SK-N-SH (cell line): ENCODE measurements at regions not wholly inside any gene's neighbourhood (a gene's known extent, or its start where the extent isn't known, plus 50 kb on each side); places are given as distances from the start of the nearest gene placed in this dataset.

Experiments
- CTCF ChIA-PET: fragments of 300-600, 350-600 bp; formaldehyde crosslinking; extraction: SDS; loops from one replicate; lab custom pipeline; 2021; lab: Yijun Ruan, JAX
- POLR2A ChIA-PET: fragments of 350-600 bp; sonication (Branson Sonifier 250); formaldehyde crosslinking; extraction: SDS; loops from one replicate; lab custom pipeline; 2020; ENCODE audit warnings: antibody characterized with exemption, inconsistent platforms; lab: Yijun Ruan, JAX
- DNase-seq: peaks from one replicate; pipeline ENCODE4 v3.0.0; 2012
- H2AFZ ChIP-seq: fragments of 200-600 bp; sonication (generic); 2 replicates; pipeline ENCODE4 v1.8.1; 2016; ENCODE audit warnings: antibody characterized with exemption, mild to moderate bottlenecking, low read depth
- H3F3A ChIP-seq: fragments of 200-600 bp; sonication (generic); replicated peaks from 2 replicates; pipeline ENCODE3; 2016; ENCODE audit warnings: antibody characterized with exemption, mild to moderate bottlenecking; ENCODE audit not compliant: insufficient read depth
- H3K27ac ChIP-seq, 2 experiments: fragments of 200-500 bp in 1 of 2; fragments of 200-600 bp in 1 of 2; sonication (Bioruptor generic) in 1 of 2; sonication (generic), shearing (Covaris generic) in 1 of 2; 2 replicates each; pipeline versions ENCODE4 v1.5.1 to v1.6.1; 2014 to 2016; ENCODE audit warnings: low read depth in 2 of 2, inconsistent platforms in 1 of 2, low read length in 1 of 2, mild to moderate bottlenecking in 1 of 2, mixed read lengths in 1 of 2
- H3K27me3 ChIP-seq: fragments of 200-600 bp; sonication (generic), shearing (Covaris generic); 2 replicates; pipeline ENCODE4 v1.6.1; 2016; ENCODE audit warnings: mixed run types; ENCODE audit not compliant: insufficient read depth
- H3K36me3 ChIP-seq, 2 experiments: fragments of 200-500 bp in 1 of 2; fragments of 200-600 bp in 1 of 2; sonication (Bioruptor generic) in 1 of 2; sonication (generic) in 1 of 2; replicated peaks in 1 of 2; 2 replicates each; pipeline versions ENCODE3 to v1.5.1; 2014 to 2016; ENCODE audit warnings: low read length in 1 of 2, mild to moderate bottlenecking in 1 of 2; ENCODE audit not compliant: insufficient read depth in 2 of 2, control insufficient read depth in 1 of 2
- H3K4me1 ChIP-seq, 2 experiments: fragments of 200-500 bp in 1 of 2; fragments of 200-600 bp in 1 of 2; sonication (Bioruptor generic) in 1 of 2; sonication (generic), shearing (Covaris generic) in 1 of 2; 2 replicates each; pipeline versions ENCODE4 v1.5.1 to v1.6.1; 2014 to 2016; ENCODE audit warnings: low read depth in 1 of 2, low read length in 1 of 2, mixed run types in 1 of 2; ENCODE audit not compliant: insufficient read depth in 2 of 2, control insufficient read depth in 1 of 2
- H3K4me2 ChIP-seq: fragments of 200-600 bp; sonication (generic), shearing (Covaris generic); 2 replicates; pipeline ENCODE4 v1.6.1; 2017; ENCODE audit warnings: mixed run types
- H3K4me3 ChIP-seq, 2 experiments: fragments of 200-500 bp in 1 of 2; fragments of 200-600 bp in 1 of 2; sonication (Bioruptor generic) in 1 of 2; sonication (generic), shearing (Covaris generic) in 1 of 2; 2 replicates each; pipeline versions ENCODE4 v1.5.1 to v1.8.1; 2014 to 2016; ENCODE audit warnings: low read depth in 2 of 2, inconsistent platforms in 1 of 2, low read length in 1 of 2, mild to moderate bottlenecking in 1 of 2, mixed read lengths in 1 of 2, moderate library complexity in 1 of 2
- H3K79me2 ChIP-seq: fragments of 200-600 bp; sonication (generic); 2 replicates; pipeline ENCODE4 v1.8.1; 2017; ENCODE audit warnings: mild to moderate bottlenecking; ENCODE audit not compliant: insufficient read depth
- H3K9ac ChIP-seq: fragments of 200-600 bp; sonication (generic); 2 replicates; pipeline ENCODE4 v1.6.1; 2017; ENCODE audit warnings: mixed run types
- H3K9me2 ChIP-seq: fragments of 200-600 bp; sonication (generic); 2 replicates; pipeline ENCODE4 v1.6.1; 2017; ENCODE audit warnings: mixed run types
- H3K9me3 ChIP-seq: fragments of 200-600 bp; sonication (generic); 2 replicates; pipeline ENCODE4 v1.6.1; 2017; ENCODE audit warnings: mixed run types, mild to moderate bottlenecking, moderate library complexity
- H4K20me1 ChIP-seq: fragments of 200-600 bp; sonication (generic); 2 replicates; pipeline ENCODE4 v1.6.1; 2017; ENCODE audit warnings: mild to moderate bottlenecking, mixed run types; ENCODE audit not compliant: insufficient read depth
- CHD2 ChIP-seq: fragments of 150-350 bp; IDR thresholded peaks from 2 replicates; pipeline ENCODE4 v1.6.1; 2018; ENCODE audit warnings: low read length; ENCODE audit not compliant: partially characterized antibody
- EP300 ChIP-seq, 2 experiments: IDR thresholded peaks; 2 replicates each; pipeline versions ENCODE4 v1.4.0 to v1.6.1; 2012; ENCODE audit warnings: borderline replicate concordance in 1 of 2, low read depth in 1 of 2, low read length in 1 of 2
- EZH2phosphoT487 ChIP-seq: fragments of 200-600 bp; sonication (generic); IDR thresholded peaks from 2 replicates; pipeline ENCODE4 v1.6.1; 2017; ENCODE audit warnings: low read depth, mixed run types, mild to moderate bottlenecking, antibody characterized with exemption, moderate library complexity, borderline replicate concordance
- FOSL2 ChIP-seq: IDR thresholded peaks from 2 replicates; pipeline ENCODE4 v1.4.0; 2012; ENCODE audit warnings: low read depth, mild to moderate bottlenecking, moderate library complexity, borderline replicate concordance
- FOXJ3 ChIP-seq: sonication (generic); formaldehyde crosslinking; IDR thresholded peaks from 2 replicates; pipeline ENCODE4 v1.5.1; 2020; ENCODE audit warnings: mild to moderate bottlenecking, missing genetic modification reagents
- GATA2 ChIP-seq: sonication (generic); formaldehyde crosslinking; IDR thresholded peaks from 2 replicates; pipeline ENCODE4 v1.5.0; 2020; ENCODE audit warnings: mild to moderate bottlenecking, missing genetic modification reagents
- JUND ChIP-seq: IDR thresholded peaks from 2 replicates; pipeline ENCODE4 v1.4.0; 2012
- MXI1 ChIP-seq: IDR thresholded peaks from 2 replicates; pipeline ENCODE4 v1.6.1; 2012; ENCODE audit warnings: mild to moderate bottlenecking, low read depth, low read length, improper control_type of control experiment
- POLR2AphosphoS5 ChIP-seq: IDR thresholded peaks from 2 replicates; pipeline ENCODE4 v1.6.1; 2012; ENCODE audit warnings: low read depth, low read length
- RCOR1 ChIP-seq: fragments of 150-350 bp; IDR thresholded peaks from 2 replicates; pipeline ENCODE4 v1.6.1; 2017; ENCODE audit warnings: antibody characterized with exemption, low read length
- RFX5 ChIP-seq: IDR thresholded peaks from 2 replicates; pipeline ENCODE4 v1.6.1; 2012; ENCODE audit warnings: mild to moderate bottlenecking, improper control_type of control experiment, low read length
- RXRA ChIP-seq: IDR thresholded peaks from 2 replicates; pipeline ENCODE4 v1.4.0; 2012; ENCODE audit warnings: low read depth, mild to moderate bottlenecking, borderline replicate concordance
- TCF12 ChIP-seq: IDR thresholded peaks from 2 replicates; pipeline ENCODE4 v1.4.0; 2012
- TEAD4 ChIP-seq: IDR thresholded peaks from 2 replicates; pipeline ENCODE4 v1.4.0; 2012; ENCODE audit warnings: mild to moderate bottlenecking, borderline replicate concordance; ENCODE audit not compliant: insufficient read depth
- YY1 ChIP-seq: IDR thresholded peaks from 2 replicates; pipeline ENCODE4 v1.4.0; 2012; ENCODE audit warnings: low read depth, mild to moderate bottlenecking
- WGBS: methylation state at CpG from one replicate; pipeline ENCODE4 v1.1.6; 2017; ENCODE audit warnings: low lambda C conversion rate; 5-methylcytosine and 5-hydroxymethylcytosine counted together
- TF ChIP-seq, protein P1 (sequence below): fragments of 150-350 bp; IDR thresholded peaks from 2 replicates; pipeline ENCODE4 v1.6.1; 2017; ENCODE audit warnings: antibody characterized with exemption, low read length, low read depth, borderline replicate concordance
- TF ChIP-seq, protein P2 (sequence below): fragments of 200-600 bp; sonication (generic); IDR thresholded peaks from 2 replicates; pipeline ENCODE4 v1.6.1; 2017; ENCODE audit warnings: antibody characterized with exemption, mild to moderate bottlenecking, moderate library complexity
- TF ChIP-seq, protein P3 (sequence below): IDR thresholded peaks from 2 replicates; pipeline ENCODE4 v1.4.0; 2012; ENCODE audit warnings: low read depth, borderline replicate concordance

DNA sequence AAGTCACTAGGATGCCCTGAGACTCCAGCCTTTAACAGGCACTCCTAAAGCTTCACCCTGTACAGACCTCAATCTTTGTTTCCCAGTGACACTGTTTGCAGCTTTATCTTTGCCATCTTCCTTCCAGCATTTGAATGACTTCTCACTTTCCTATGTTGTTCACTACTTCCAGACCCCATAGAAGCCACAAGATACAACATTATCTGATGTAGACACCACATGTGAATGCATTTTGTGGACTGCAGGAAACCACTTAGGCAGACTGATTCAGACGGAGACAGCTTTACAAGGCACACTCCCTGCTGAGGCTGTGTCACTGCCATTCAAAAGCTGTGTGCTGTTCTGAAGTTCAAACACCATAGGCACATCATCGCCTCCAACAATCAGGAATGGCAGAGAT is 67.3 kb upstream of the SPATS2L start:
- Histone ChIP-seq H3K36me3 (no peaks in the 10 kb centered on the region), H4K20me1 (no peaks in the 10 kb centered on the region), H3K9ac (no peak overlapping the region), H3K79me2 (no peaks in the 10 kb centered on the region), H2AFZ (no peak overlapping the region), H3K27me3 (no peaks in the 10 kb centered on the region), H3F3A (peaks cover 2% of the 10 kb centered on the region), H3K4me2 (no peak overlapping the region), H3K27ac (peak overlapping the region in 1 of 2 experiments; percentile 96; a peak in 2 of 4 replicates), H3K9me2 (no peaks in the 10 kb centered on the region), H3K4me1 (peaks cover 0 to 28% of the 10 kb centered on the region in 2 experiments; a peak in 2 of 4 replicates), H3K9me3 (no peaks in the 10 kb centered on the region), H3K4me3 (no peak overlapping the region)
- CTCF ChIA-PET: interaction anchor here (0.8 kb wide), 2 partner anchors 18 to 232 kb away, joined by 3 read pairs; no protein-coding TSS in a partner anchor
- peak; percentile 40 for DNase-seq
- 17% methylated on average over 2 of the region's 2 CpGs for WGBS
- TF ChIP-seq TCF12 (peak; percentile 30; the same call in 1 of the 2 replicates), RCOR1 (0 out of 2 replicates have a peak, but pooled peaks have one; percentile 27), POLR2AphosphoS5 (peak; percentile 18; the same call in 1 of the 2 replicates), FOXJ3 (0 out of 2 replicates have a peak, but pooled peaks have one; percentile 68), RXRA (no peak), GATA2 (peak; percentile 91), EP300 (IDR thresholded peaks at IDR 0.05; ENCODE audit: borderline replicate concordance in 1 of 2, low read depth in 1 of 2, low read length in 1 of 2) (peak in 1 of 2 experiments; percentile 75; a peak in 2 of 4 replicates)
- TF ChIP-seq, protein P1, sequence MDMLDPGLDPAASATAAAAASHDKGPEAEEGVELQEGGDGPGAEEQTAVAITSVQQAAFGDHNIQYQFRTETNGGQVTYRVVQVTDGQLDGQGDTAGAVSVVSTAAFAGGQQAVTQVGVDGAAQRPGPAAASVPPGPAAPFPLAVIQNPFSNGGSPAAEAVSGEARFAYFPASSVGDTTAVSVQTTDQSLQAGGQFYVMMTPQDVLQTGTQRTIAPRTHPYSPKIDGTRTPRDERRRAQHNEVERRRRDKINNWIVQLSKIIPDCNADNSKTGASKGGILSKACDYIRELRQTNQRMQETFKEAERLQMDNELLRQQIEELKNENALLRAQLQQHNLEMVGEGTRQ: no peak
- POLR2A ChIA-PET: no interaction called here

DNA sequence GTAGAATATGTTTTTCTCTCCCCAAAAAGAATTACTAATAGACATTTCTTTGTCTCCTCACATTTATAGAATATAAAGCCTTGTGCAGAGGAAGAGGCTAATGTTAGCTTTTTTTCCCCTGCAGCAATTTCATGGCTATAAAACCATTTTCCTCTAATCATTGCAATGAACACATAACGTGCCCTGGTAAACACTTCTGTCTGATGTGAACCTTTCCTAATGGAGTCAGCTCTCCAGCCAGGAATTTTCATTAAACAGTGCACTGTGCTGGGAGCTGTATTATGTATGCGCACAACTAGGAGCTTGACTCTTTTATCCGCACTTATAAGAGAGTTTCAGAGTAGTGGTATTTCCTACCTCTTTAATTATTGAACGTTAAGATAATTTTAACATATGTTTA is 63.9 kb upstream of the SPATS2L start:
- Histone ChIP-seq H2AFZ (no peak overlapping the region), H4K20me1 (no peaks in the 10 kb centered on the region), H3K4me2 (no peak overlapping the region), H3K4me1 (peaks cover 0 to 30% of the 10 kb centered on the region in 2 experiments; a peak in 2 of 4 replicates), H3K9ac (no peak overlapping the region), H3K9me2 (no peaks in the 10 kb centered on the region), H3K36me3 (no peaks in the 10 kb centered on the region), H3K9me3 (no peaks in the 10 kb centered on the region), H3K27me3 (no peaks in the 10 kb centered on the region), H3K4me3 (no peak overlapping the region), H3K27ac (peak overlapping the region in 1 of 2 experiments; percentile 96; a peak in 2 of 4 replicates), H3K79me2 (no peaks in the 10 kb centered on the region), H3F3A (peaks cover 2% of the 10 kb centered on the region)
- no peak for TF ChIP-seq JUND
- no peak for TF ChIP-seq FOSL2
- TF ChIP-seq, protein P2, sequence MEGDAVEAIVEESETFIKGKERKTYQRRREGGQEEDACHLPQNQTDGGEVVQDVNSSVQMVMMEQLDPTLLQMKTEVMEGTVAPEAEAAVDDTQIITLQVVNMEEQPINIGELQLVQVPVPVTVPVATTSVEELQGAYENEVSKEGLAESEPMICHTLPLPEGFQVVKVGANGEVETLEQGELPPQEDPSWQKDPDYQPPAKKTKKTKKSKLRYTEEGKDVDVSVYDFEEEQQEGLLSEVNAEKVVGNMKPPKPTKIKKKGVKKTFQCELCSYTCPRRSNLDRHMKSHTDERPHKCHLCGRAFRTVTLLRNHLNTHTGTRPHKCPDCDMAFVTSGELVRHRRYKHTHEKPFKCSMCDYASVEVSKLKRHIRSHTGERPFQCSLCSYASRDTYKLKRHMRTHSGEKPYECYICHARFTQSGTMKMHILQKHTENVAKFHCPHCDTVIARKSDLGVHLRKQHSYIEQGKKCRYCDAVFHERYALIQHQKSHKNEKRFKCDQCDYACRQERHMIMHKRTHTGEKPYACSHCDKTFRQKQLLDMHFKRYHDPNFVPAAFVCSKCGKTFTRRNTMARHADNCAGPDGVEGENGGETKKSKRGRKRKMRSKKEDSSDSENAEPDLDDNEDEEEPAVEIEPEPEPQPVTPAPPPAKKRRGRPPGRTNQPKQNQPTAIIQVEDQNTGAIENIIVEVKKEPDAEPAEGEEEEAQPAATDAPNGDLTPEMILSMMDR: no peak
- TF ChIP-seq POLR2AphosphoS5: no peak
- TF ChIP-seq CHD2: no peak
- TF ChIP-seq RFX5: no peak
- no peak for TF ChIP-seq TEAD4
- TF ChIP-seq, protein P3, sequence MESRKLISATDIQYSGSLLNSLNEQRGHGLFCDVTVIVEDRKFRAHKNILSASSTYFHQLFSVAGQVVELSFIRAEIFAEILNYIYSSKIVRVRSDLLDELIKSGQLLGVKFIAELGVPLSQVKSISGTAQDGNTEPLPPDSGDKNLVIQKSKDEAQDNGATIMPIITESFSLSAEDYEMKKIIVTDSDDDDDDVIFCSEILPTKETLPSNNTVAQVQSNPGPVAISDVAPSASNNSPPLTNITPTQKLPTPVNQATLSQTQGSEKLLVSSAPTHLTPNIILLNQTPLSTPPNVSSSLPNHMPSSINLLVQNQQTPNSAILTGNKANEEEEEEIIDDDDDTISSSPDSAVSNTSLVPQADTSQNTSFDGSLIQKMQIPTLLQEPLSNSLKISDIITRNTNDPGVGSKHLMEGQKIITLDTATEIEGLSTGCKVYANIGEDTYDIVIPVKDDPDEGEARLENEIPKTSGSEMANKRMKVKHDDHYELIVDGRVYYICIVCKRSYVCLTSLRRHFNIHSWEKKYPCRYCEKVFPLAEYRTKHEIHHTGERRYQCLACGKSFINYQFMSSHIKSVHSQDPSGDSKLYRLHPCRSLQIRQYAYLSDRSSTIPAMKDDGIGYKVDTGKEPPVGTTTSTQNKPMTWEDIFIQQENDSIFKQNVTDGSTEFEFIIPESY: no peak
- no peak for TF ChIP-seq YY1
- no peak for TF ChIP-seq EZH2phosphoT487
- no peak for TF ChIP-seq MXI1
- TF ChIP-seq TCF12: no peak
- ChIA-PET CTCF (interaction anchor here (1.3 to 1.5 kb wide), 3 partner anchors 8 to 63 kb away, joined by 4 to 5 read pairs (median 4); partner anchors contain the start of gene SPATS2L), POLR2A (no interaction called here)
- WGBS: 43% methylated on average over 4 of the region's 4 CpGs
- no peak for DNase-seq
